ENCODE measurements at regions not wholly inside any gene's neighbourhood (a gene's known extent, or its start where the extent isn't known, plus 50 kb on each side); places are given as distances from the start of the nearest gene placed in this dataset.

DNA sequence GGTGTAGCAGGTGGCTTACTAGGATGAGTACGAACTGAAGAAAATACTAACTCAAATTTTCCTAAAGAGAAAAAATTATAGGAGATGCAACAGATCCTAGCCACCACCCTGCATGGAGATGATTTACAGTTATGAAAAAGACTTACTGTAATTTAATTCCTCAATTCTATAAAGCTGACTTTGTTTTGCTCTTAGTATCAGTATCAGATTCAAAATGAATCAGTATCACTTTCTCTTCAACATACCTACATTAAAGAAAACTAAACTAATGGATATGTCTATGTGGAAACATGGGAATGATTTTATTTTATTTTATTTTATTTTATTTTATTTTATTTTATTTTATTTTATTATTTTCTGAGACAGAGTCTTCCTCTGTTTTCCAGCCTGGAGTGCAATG, 525.8 kb downstream of the NLGN4X start:
- H3K27ac ChIP-seq (ENCODE audit: low read depth in 1 of 2, low read length in 2 of 2), result no peak overlapping the region
- no peaks in the 10 kb centered on the region for H3K4me1 ChIP-seq (ENCODE audit: control insufficient read depth in 4 of 4, insufficient read depth in 4 of 4, low read length in 3 of 4)
- no peak for TF ChIP-seq EGR1 (IDR thresholded peaks at IDR 0.05; ENCODE audit: low read depth in 2 of 2)
- TF ChIP-seq, protein P1, sequence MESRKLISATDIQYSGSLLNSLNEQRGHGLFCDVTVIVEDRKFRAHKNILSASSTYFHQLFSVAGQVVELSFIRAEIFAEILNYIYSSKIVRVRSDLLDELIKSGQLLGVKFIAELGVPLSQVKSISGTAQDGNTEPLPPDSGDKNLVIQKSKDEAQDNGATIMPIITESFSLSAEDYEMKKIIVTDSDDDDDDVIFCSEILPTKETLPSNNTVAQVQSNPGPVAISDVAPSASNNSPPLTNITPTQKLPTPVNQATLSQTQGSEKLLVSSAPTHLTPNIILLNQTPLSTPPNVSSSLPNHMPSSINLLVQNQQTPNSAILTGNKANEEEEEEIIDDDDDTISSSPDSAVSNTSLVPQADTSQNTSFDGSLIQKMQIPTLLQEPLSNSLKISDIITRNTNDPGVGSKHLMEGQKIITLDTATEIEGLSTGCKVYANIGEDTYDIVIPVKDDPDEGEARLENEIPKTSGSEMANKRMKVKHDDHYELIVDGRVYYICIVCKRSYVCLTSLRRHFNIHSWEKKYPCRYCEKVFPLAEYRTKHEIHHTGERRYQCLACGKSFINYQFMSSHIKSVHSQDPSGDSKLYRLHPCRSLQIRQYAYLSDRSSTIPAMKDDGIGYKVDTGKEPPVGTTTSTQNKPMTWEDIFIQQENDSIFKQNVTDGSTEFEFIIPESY (IDR thresholded peaks at IDR 0.05), result no peak
- no peak for TF ChIP-seq FOXA1 (IDR thresholded peaks at IDR 0.05)
- TF ChIP-seq, protein P2, sequence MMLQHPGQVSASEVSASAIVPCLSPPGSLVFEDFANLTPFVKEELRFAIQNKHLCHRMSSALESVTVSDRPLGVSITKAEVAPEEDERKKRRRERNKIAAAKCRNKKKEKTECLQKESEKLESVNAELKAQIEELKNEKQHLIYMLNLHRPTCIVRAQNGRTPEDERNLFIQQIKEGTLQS (IDR thresholded peaks at IDR 0.05), result no peak
- TF ChIP-seq HNF4A (conservative IDR thresholded peaks at IDR 0.05), result no peak
- TF ChIP-seq FOXA2 (IDR thresholded peaks at IDR 0.05), result no peak
- TF ChIP-seq JUND (IDR thresholded peaks at IDR 0.05), result no peak
- TF ChIP-seq RAD21 (IDR thresholded peaks at IDR 0.05), result no peak
- TF ChIP-seq YY1 (IDR thresholded peaks at IDR 0.05), result no peak
- no peak for TF ChIP-seq NR2F2 (IDR thresholded peaks at IDR 0.05)
- TF ChIP-seq GABPA (IDR thresholded peaks at IDR 0.05 in 1 of 2, conservative IDR thresholded peaks at IDR 0.05 in 1 of 2), result no peak
- TF ChIP-seq, protein P3, sequence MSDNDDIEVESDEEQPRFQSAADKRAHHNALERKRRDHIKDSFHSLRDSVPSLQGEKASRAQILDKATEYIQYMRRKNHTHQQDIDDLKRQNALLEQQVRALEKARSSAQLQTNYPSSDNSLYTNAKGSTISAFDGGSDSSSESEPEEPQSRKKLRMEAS (IDR thresholded peaks at IDR 0.05), result no peak
- TF ChIP-seq, protein P4, sequence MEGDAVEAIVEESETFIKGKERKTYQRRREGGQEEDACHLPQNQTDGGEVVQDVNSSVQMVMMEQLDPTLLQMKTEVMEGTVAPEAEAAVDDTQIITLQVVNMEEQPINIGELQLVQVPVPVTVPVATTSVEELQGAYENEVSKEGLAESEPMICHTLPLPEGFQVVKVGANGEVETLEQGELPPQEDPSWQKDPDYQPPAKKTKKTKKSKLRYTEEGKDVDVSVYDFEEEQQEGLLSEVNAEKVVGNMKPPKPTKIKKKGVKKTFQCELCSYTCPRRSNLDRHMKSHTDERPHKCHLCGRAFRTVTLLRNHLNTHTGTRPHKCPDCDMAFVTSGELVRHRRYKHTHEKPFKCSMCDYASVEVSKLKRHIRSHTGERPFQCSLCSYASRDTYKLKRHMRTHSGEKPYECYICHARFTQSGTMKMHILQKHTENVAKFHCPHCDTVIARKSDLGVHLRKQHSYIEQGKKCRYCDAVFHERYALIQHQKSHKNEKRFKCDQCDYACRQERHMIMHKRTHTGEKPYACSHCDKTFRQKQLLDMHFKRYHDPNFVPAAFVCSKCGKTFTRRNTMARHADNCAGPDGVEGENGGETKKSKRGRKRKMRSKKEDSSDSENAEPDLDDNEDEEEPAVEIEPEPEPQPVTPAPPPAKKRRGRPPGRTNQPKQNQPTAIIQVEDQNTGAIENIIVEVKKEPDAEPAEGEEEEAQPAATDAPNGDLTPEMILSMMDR (IDR thresholded peaks at IDR 0.05; ENCODE audit: low read depth, low read length, missing input control), result no peak
- DNase-seq (ENCODE audit: low spot score), result no peak
- H3K9me3 ChIP-seq (ENCODE audit: control insufficient read depth in 4 of 4, low read length in 3 of 4), result no peaks in the 10 kb centered on the region
- WGBS, result 79% methylated on average over 1 of the region's 1 CpG
- no peak overlapping the region for H3K9ac ChIP-seq (ENCODE audit: low read depth in 1 of 2, low read length in 2 of 2)
- no peaks in the 10 kb centered on the region for H3K36me3 ChIP-seq (ENCODE audit: control insufficient read depth in 4 of 4, insufficient read depth in 3 of 4, low read depth in 1 of 4, low read length in 3 of 4)
- no peaks in the 10 kb centered on the region for H3K27me3 ChIP-seq (ENCODE audit: control insufficient read depth in 4 of 4, insufficient read depth in 4 of 4, low read length in 3 of 4)
- no peak overlapping the region for H3K4me3 ChIP-seq (ENCODE audit: low read depth in 1 of 3, low read length in 3 of 3)

DNA sequence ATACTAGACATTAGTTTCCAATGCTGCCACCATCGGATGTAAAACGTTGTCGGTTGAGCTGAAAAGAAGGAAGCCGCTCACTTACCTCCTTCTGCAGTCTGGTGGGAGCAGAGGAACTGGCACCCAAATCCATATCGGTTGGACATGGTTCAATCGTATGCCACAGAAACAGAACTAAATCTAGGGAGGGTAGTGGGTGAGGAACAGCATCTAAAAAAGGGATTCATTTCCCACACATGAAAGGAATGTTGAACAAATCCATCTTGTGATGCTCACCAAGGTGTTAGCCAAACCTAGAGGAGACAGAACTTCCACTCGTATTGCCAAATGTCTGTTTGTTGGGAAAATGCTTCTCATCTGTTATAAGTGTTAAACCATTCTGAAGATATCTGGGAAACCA, 532.7 kb downstream of the NLGN4X start:
- 89% methylated on average over 7 of the region's 7 CpGs for WGBS
- no peak overlapping the region for H3K9ac ChIP-seq (ENCODE audit: low read depth in 1 of 2, low read length in 2 of 2)
- TF ChIP-seq RXRA (IDR thresholded peaks at IDR 0.05) (no peak), FOXA2 (IDR thresholded peaks at IDR 0.05) (no peak), NR2F2 (IDR thresholded peaks at IDR 0.05) (no peak), HNF4A (conservative IDR thresholded peaks at IDR 0.05) (no peak), YY1 (IDR thresholded peaks at IDR 0.05) (no peak), EGR1 (IDR thresholded peaks at IDR 0.05; ENCODE audit: low read depth in 2 of 2) (no peak)
- TF ChIP-seq, protein P2 (IDR thresholded peaks at IDR 0.05), result no peak
- H3K4me3 ChIP-seq (ENCODE audit: low read depth in 1 of 3, low read length in 3 of 3), result no peak overlapping the region
- no peaks in the 10 kb centered on the region for H3K9me3 ChIP-seq (ENCODE audit: control insufficient read depth in 4 of 4, low read length in 3 of 4)
- H3K27ac ChIP-seq (ENCODE audit: low read depth in 1 of 2, low read length in 2 of 2), result no peak overlapping the region
- H3K27me3 ChIP-seq (ENCODE audit: control insufficient read depth in 4 of 4, insufficient read depth in 4 of 4, low read length in 3 of 4), result no peaks in the 10 kb centered on the region
- no peak for DNase-seq (ENCODE audit: low spot score)
- no peaks in the 10 kb centered on the region for H3K4me1 ChIP-seq (ENCODE audit: control insufficient read depth in 4 of 4, insufficient read depth in 4 of 4, low read length in 3 of 4)
- H3K36me3 ChIP-seq (ENCODE audit: control insufficient read depth in 4 of 4, insufficient read depth in 3 of 4, low read depth in 1 of 4, low read length in 3 of 4), result no peaks in the 10 kb centered on the region

DNA sequence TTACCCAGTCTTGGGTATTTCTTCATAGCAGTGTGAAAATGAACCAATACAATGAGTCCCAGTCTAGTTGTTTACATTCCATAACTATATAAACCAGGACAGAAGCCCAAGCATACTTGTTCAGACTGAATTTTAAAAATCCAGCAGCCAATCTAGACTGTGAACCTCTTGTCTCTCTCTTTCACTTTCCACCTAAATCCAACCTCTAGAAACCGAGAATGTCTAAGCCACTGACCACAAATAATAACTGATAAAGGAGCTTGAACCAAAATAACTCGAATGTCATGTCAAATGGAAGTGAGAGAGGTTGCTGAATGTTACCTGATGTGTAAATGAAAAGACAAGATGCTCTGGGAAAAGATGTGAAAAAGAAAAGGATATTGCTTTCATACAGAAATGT, 544.7 kb downstream of the NLGN4X start:
- no peak for DNase-seq (ENCODE audit: low spot score)
- TF ChIP-seq, protein P5, sequence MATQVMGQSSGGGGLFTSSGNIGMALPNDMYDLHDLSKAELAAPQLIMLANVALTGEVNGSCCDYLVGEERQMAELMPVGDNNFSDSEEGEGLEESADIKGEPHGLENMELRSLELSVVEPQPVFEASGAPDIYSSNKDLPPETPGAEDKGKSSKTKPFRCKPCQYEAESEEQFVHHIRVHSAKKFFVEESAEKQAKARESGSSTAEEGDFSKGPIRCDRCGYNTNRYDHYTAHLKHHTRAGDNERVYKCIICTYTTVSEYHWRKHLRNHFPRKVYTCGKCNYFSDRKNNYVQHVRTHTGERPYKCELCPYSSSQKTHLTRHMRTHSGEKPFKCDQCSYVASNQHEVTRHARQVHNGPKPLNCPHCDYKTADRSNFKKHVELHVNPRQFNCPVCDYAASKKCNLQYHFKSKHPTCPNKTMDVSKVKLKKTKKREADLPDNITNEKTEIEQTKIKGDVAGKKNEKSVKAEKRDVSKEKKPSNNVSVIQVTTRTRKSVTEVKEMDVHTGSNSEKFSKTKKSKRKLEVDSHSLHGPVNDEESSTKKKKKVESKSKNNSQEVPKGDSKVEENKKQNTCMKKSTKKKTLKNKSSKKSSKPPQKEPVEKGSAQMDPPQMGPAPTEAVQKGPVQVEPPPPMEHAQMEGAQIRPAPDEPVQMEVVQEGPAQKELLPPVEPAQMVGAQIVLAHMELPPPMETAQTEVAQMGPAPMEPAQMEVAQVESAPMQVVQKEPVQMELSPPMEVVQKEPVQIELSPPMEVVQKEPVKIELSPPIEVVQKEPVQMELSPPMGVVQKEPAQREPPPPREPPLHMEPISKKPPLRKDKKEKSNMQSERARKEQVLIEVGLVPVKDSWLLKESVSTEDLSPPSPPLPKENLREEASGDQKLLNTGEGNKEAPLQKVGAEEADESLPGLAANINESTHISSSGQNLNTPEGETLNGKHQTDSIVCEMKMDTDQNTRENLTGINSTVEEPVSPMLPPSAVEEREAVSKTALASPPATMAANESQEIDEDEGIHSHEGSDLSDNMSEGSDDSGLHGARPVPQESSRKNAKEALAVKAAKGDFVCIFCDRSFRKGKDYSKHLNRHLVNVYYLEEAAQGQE (IDR thresholded peaks at IDR 0.05), result no peak
- no peak for TF ChIP-seq EGR1 (IDR thresholded peaks at IDR 0.05; ENCODE audit: low read depth in 2 of 2)
- no peak for TF ChIP-seq SP1 (IDR thresholded peaks at IDR 0.05)
- TF ChIP-seq GABPA (IDR thresholded peaks at IDR 0.05 in 1 of 2, conservative IDR thresholded peaks at IDR 0.05 in 1 of 2), result no peak
- no peak for TF ChIP-seq RAD21 (IDR thresholded peaks at IDR 0.05)
- Histone ChIP-seq H3K36me3 (ENCODE audit: control insufficient read depth in 4 of 4, insufficient read depth in 3 of 4, low read depth in 1 of 4, low read length in 3 of 4) (no peaks in the 10 kb centered on the region), H3K9me3 (ENCODE audit: control insufficient read depth in 4 of 4, low read length in 3 of 4) (no peaks in the 10 kb centered on the region), H3K27ac (ENCODE audit: low read depth in 1 of 2, low read length in 2 of 2) (no peak overlapping the region), H3K4me1 (ENCODE audit: control insufficient read depth in 4 of 4, insufficient read depth in 4 of 4, low read length in 3 of 4) (no peaks in the 10 kb centered on the region), H3K9ac (ENCODE audit: low read depth in 1 of 2, low read length in 2 of 2) (no peak overlapping the region), H3K4me3 (ENCODE audit: low read depth in 1 of 3, low read length in 3 of 3) (no peak overlapping the region), H3K27me3 (ENCODE audit: control insufficient read depth in 4 of 4, insufficient read depth in 4 of 4, low read length in 3 of 4) (no peaks in the 10 kb centered on the region)
- WGBS, result 29% methylated on average over 2 of the region's 2 CpGs

Data from liver (tissue), 8 donors.